AG09319 (cell line): ENCODE measurements at regions not wholly inside any gene's neighbourhood (a gene's known extent, or its start where the extent isn't known, plus 50 kb on each side); places are given as distances from the start of the nearest gene placed in this dataset.
"Not testable (repeated sequence)": the region's sequence is repeated elsewhere in the genome, so short reads cannot be mapped to it uniquely, and the experiment has no call there.

Experiments
- DNase-seq: peaks from one replicate; pipeline ENCODE4 v3.0.0-alpha.2; 2010; ENCODE audit warnings: low read depth; ENCODE audit errors: extremely low read depth
- CTCF ChIP-seq: IDR thresholded peaks from 2 replicates; pipeline ENCODE4 v1.5.1; 2011; ENCODE audit warnings: low read depth, mild to moderate bottlenecking, inconsistent platforms, low read length, moderate library complexity

DNA sequence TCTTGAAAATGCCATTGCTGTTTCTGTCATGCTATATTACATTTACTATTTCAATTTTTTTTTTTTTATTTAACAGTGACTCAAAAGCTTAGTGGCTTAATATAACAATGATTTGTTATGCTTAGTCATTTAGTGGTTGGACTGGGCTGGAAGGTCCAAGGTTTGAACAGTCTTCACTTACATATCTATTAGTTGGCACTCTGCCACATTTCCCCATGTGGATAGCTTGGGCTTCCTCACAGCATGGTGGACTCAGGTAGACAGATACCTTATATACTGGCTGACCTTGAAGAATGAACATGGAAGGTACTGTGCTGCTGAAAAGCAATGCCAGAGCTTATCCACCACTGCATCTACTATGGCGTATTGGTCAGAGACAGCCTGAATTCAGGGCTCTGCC lies 909.5 kb upstream of the SOX11 start:
- DNase-seq, result no peak
- TF ChIP-seq CTCF, result no peak

DNA sequence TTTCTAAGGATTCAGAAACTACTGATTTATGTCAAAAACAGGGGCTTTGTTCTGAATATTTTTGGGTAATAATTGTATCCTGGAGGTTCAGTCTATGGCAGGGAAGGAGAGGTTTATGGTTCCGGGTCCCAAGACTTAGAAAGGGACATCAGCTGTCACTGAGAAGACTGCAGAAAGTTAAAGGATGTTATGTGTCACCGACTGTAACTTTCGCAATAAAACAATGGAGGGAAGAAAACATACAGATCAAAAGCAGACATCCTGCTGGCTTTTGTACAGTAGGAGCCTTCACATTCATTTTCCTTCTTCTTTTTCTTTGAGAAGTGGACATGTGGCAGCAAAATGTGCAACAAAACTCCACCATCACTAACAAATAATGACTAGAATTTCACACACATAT lies 900.7 kb upstream of the SOX11 start:
- DNase-seq, result no peak
- no peak for TF ChIP-seq CTCF

DNA sequence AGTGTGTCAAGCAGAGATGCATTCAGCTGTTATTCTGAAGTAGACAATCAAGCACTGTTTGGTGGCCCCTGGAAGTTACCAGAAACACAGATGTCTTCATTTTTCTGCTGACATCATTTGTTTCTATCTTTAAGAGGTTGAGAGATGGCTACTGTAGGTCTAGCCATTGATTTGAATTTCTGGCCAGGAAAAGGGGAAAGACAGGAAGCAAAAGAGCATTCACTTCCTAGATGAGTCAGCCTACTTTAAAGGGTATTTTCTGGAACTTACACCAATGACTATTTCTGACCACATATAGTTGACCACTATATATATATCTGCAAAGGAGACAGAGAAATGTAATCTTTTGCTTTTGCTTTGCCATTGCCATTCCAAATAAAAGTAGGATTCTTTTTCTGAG lies 900.1 kb upstream of the SOX11 start:
- no peak for DNase-seq
- TF ChIP-seq CTCF, result no peak

GRCh38 chr2:4803396-4803795 lies 888.8 kb upstream of the SOX11 start:
- TF ChIP-seq CTCF, result no peak
- no peak for DNase-seq

- not testable (repeated sequence) for DNase-seq
Observed at GRCh38 chr2:4814137-4814536, 878.0 kb upstream of the SOX11 start.

- no peak for TF ChIP-seq CTCF
- DNase-seq, result no peak
Observed at GRCh38 chr2:4827836-4828235, 864.3 kb upstream of the SOX11 start.

DNA sequence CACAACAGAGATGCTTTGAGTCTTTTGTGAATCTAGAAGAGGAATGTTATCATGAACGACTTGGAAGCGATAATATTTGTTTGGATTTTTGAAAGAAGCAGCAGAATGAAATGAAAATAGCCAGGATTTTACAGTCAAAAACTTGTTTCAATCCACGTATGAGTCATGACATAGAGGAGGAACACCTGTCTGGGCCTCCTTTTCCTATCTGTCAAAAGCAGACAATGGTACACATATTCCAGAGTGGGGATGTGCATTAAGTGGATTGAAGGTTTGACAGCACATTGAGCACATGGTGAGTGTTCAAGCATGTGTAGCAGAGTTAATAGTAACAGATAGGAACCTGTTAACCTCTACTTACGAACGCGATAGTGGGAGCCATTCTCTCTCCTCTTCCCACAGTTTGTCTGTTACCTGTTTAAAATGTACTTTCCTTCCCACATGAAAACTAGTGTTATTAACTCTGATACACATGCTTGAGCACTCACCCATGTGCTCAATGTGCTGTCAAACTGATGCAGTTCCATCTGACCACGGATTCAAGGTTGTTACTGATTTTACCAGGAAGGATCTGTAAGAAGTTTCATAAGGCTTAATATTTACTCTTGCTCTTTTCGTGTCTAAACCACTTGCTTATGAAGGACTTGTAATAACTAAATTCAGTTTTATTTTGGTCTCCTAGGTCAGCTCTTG lies 863.4 kb upstream of the SOX11 start:
- DNase-seq, result no peak
- TF ChIP-seq CTCF, result no peak

- TF ChIP-seq CTCF, result no peak
- no peak for DNase-seq
Observed at GRCh38 chr2:4831751-4832150, 860.4 kb upstream of the SOX11 start.
